GDM1 (cell line): ENCODE measurements at regions not wholly inside any gene's neighbourhood (a gene's known extent, or its start where the extent isn't known, plus 50 kb on each side); places are given as distances from the start of the nearest gene placed in this dataset.
"Not testable (repeated sequence)": the region's sequence is repeated elsewhere in the genome, so short reads cannot be mapped to it uniquely, and the experiment has no call there.

Experiments
- DNase-seq: peaks from one replicate; lab custom pipeline; 2025; lab: John Stamatoyannopoulos, UW

DNA sequence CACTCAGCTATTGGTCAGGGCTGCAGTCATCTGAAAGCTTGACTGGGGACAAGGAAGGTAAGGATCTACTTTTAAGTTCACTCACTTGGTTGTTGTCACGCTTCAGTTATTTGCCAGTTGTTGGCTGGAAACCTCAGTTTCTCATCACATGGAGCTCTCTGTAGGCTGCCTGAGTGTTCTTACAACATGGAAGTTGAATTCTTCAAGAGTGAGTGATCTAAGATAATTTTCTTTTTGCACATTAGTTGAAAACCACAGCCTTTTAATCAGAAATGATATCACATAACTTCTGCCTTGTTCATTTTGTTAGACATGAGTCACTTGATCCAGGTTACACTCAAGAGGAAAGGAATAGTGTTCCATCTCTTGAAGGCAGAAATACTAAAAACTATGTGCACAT is 552.7 kb downstream of the RAPGEF2 start:
- no peak for DNase-seq

DNA sequence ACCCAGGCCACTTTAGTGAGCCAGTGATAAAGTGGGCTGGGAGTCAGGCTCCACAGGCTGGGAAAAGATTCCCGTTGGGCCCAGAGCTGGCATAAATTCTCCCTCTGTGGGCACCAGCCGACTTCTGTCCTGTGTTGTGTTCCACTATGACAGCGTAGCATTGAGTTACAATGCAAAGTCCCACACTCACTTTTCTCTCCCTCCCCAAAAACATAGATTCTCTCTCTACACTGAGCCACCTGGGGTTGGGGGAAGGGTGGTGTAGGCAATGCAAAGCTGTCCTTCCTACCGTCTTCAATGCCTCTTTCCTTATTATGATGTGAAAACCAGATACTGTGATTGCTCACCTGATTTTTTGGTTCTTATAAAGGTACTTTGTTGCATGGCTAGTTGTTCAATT is 566.2 kb downstream of the RAPGEF2 start:
- DNase-seq: no peak

DNA sequence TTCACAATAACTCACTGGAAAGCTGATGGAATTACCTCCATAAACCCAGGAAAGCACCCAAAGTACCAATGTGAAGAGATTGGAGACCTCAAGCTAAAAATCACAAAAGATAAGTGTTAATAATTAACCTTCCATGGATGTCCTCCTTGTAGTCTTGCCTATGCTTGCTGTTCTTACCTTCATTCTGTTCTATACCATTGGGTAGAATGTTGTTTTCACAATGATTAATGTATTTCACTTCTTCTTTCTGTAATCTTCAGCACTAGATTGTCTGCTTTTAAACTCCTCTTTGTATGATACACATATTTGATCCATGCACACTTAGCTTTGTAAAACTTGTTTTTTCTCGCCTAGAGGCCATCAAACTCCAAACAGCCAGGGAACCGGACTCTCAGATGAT is 570.3 kb downstream of the RAPGEF2 start:
- DNase-seq: no peak

DNA sequence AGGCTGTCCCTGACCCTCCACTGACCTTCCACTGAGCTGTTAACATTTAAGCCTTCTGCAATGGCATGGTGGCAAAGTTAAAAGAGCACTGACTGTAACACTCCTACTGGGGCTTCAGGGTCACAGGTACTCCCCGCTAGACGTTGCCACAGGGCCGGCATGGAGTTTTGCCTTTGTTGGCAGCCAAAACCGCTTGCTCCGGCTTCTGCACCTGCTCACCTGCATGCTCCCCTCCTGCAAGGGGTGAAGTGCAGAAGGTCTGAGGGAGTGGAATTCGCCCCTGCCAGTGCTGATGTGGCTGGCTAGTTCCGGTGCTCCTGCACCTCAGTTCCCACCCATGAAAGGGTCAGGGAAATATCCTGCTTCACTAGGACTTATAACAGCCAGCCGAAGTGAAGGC is 571.4 kb downstream of the RAPGEF2 start:
- no peak for DNase-seq

DNA sequence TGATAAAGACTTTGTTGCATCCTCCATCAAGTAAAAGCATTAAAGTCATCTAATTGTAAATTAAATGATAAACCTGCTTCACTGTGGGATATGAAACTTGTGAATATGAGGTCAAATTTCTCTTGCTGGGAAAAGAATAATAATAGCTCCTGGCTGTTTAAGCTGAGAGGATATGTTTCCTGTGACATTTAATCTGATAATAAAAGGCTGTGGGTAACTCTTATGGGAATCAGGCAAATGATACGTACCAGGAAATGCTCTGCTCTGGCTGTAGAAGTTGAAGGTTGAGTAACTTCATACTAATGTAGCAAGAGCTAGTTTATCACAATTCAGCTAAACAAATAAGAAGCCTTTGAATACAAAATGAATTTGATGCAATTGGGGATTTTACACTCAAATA is 574.6 kb downstream of the RAPGEF2 start:
- no peak for DNase-seq

DNA sequence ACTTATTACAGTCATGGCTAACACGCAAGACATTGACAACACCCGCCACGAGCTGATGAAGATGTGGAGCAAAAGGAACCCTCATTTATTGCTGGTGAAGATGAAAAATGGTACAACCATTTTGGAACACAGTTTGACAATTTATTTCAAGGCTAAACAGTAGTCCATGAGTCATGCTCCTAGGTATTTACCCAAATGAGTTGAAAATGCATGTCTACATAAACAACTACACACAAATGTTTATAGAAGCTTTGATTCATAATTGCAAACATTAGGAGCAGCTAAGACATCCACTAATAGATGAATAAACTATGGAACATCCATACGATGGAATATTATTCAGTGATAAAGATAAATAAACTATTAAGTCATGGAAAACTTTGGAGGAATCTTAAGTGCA is 580.1 kb downstream of the RAPGEF2 start:
- DNase-seq: no peak

DNA sequence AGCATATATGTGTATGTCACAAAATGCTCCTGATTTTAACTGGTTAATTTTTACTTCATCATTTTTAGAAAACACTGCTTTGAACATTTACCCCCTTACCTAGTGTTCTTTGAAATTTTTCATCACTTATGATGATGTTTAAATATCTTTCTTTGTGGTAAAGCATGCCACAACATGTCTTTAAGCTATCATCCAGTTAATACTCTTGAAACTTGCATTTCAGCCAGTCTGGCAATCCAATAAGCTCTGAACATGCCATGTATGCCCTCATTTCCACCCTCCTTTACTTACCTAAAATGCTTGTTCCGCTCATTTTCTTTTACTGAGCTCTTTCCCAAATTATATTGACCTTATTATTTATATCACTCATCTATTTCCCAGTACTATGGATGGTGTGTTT is 581.2 kb downstream of the RAPGEF2 start:
- no peak for DNase-seq

DNA sequence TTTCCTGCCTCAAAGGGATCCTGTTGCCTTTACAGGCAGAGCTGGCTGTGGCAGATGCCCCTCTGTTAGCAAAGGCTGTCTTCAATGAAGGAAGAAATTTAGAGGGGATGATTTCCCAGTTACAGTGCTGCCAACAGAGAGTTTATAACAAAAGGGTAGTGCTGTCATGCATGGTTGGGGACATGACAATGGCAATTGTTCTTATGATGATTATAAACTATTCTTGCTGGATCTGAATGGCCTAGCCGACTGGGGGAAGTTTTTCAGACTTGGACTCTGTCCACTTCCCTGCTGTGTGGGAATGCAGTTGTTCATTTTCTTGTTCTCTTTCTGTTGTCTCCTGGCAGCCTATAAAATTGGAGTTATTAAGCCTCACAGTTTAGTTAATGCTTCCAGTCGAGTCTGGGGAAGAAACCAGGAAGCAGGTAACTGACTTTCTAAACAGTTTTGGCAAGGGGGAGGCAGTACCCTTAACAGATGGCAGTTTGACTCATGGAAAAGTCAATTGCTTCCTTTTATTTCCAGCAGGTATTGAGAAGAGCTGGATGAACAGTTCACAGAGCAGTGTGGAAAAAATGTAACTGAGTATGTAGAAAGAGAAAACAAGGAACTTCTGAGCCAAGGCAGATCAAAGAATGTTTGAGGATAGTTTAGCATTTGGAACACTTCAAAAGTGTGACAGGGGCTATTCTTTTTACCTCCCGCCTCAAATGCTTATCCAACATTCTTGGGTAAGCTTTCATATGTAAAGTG is 582.6 kb downstream of the RAPGEF2 start:
- DNase-seq: no peak

DNA sequence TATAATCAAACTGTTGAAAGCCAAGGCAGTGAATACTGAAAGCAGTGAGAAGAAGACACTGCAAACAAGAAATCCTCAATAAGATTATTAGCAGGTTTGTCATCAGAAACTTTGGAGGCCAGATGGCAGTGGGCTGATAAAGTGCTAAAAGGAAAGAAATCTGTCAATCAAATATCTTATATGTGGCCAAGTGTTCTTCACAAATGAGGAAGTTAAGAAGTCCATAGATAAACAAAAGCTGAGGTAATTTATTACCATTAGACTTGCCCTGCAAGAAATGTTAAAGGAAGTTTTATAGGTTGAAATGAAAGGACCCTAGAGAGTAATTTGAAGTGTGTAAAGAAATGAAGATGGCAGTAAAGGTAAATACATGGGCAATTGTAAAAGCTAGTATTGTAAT is 586.6 kb downstream of the RAPGEF2 start:
- DNase-seq: no peak

DNA sequence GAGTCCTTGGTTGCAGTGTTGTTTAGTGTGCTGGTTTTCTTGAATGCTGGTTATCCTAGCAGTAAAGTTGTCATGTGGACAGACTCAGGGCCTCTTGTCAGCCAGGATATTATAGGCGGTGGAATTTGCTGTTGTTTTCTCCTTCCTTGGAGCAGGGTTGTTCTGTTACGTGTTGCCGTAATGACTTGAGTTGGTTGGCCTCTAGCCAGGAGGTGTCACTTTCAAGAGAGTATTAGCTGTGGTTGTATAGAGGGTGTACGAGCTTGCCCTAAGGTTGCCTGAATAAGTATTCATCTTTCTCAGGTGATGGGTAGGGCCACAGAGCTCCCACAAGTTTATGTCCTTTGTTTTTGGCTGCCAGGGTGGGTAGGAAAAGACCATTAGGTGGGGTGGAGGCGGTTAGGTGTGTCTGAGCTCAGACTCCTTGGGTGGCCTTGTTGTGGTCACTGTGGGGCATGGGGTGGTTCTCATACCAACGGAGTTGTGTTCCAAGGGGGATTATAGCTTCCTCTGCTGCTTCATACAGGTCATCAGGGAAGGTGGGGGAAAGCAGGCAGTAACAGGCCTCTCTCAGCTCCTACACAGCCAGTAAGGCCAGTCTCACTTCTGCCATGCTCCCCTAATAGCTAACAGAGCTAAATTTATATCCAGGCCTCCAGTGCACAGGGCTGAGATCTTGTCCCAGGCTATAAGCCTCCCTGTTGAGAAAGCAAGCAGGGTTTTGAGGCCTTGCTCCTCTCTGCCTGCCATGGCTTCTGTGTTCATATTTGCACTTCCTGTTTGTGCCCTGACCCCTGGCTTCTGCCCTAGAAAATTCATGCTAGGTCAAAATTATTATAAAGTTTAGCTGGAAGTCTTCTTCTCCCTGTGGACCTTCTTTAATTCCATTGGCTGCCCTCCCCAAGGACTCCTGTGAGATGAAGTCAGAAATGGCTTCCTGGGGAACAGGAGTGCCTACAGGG is 594.7 kb downstream of the RAPGEF2 start:
- DNase-seq: no peak

DNA sequence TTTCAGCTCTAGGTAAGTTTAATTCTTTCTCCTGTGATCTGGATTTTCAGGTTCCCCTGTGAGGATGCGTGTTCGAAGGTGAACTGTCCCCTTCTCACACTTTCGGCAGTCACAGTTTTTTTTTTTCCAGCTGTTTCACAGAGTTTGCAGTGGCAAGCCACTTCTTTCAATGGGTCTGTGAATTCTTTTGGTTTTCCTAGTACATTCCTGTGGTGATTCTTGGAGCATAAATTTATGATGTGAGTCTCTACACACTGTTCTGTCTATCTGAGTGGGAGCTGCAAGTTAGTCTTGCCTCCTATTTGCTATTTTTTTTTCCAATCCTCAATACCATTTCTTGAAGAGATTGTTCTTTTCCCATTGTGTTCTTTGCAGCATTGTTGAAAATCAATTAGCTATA is 595.5 kb downstream of the RAPGEF2 start:
- DNase-seq: no peak

DNA sequence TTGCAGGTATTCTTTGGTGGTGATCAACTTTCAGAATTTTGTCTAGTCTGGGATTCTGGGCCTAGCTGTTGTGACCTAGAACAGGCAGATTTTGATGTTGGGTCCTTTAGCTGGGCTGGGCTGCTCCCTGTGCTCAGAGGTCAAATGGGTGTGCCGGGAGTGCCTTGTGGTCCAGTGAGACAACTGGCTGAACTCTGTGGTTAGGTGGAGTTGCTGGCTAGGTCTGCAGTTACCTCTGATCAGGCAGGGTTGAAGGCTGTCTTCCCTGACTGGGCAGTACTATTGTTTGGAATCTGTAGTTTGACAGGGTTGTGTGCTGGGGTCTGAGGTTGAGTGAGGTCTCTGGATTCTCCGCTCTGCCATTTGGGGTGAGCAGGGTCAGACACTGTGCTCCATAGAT is 599.3 kb downstream of the RAPGEF2 start:
- no peak for DNase-seq

DNA sequence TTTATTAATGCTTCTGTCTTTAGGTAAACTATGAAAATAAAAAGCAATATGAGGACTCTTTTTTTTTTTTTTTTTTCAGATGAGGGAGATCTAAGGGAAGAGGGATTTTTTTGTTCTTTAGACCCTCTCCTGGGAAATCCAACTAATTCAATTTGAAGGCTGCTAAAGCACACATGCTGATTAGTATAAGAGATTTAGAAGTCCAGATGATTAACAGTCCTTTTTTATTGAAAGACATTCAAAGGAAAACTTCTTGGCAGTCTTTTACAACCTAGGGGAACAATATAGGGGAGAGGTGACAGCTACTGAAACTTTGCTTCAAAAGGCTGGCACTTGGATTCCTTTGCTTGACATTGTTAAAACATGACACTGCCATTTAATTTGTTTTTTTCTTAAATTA is 602.5 kb downstream of the RAPGEF2 start:
- no peak for DNase-seq

DNA sequence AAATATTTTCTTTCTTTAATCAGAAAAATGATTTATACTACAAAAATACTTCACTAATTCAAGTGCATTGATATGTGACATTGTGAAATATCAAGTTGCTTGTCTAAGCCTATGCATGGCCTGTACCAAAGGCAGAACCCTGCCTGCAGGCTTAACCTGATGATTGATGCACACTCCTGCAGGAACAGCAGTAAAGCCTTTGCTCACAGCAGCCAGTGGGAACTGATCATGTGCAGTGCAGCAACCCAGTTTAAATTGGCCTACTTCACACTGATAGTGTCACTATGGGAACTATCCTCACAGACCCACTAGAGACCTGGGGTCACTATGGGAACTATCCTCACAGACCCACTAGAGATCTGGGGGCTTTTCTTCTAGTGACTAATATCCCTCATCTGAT is 603.8 kb downstream of the RAPGEF2 start:
- DNase-seq: no peak

DNA sequence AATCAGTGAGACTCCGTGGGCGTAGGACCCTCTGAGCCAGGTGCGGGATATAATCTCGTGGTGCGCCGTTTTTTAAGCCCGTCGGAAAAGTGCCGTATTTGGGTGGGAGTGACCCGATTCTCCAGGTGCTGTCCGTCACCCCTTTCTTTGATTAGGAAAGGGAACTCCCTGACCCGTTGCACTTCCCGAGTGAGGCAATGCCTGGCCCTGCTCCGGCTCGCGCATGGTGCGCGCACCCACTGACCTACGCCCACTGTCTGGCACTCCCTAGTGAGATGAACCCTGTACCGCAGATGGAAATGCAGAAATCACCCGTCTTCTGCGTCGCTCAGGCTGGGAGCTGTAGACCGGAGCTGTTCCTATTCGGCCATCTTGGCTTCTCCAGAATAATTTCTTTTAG is 612.3 kb downstream of the RAPGEF2 start:
- DNase-seq: not testable (repeated sequence)

DNA sequence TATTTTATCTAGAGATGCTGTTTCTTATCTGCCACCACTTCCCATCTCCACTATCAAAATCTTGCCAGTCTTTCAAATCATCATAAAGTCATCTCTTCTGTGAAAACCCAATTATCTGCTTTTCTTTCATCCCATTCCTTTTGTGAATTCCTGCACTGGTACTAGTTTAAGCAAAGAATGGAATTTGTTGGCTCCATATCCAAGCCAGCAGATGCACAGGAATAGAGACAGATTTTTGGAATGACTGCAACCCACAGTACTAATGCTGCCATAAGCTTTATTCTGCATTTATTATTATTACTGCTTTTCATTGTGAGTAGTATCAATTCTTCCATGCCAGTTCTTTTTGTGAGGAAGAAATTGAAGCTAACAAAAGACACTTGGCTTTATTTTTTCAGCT is 616.7 kb downstream of the RAPGEF2 start:
- no peak for DNase-seq

DNA sequence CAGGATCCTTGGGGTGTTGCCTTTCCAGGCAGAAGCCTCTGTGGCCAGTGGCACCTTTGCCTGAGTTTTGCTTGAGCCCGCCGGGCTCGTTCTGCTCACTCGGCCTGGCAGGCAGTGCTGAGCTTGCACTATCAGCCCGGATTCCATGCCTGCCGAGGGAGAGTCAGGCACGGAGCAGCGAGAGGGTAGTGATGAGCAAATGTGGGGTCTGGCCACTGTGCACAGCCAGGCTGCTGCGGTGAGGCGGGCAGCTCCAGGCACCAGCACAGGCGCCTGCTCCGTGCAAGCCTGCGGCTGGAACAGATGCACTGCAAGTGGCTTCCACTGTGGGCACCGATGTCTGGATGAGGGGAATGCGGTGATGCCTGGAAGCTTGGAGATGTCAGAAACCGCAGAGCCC is 619.2 kb downstream of the RAPGEF2 start:
- no peak for DNase-seq

DNA sequence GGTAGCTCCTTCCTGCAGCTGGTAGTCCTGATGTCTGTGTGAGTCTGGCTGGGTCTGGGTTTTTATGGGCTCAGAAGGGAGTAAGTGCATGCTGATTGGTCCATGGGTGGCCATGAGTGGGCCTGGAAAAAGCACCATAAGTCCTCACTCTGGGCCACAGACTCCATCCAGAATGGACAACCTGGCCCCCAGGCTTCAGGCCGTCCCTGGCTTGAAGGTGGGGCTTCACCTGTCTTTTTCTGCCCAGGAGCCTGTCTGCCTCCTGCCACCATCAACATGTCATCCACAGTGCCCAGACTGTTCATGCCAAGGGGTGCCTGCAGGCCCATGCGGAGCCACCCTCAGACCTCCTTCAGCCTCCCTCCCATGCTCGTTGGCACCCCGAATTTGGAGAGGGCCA is 620.0 kb downstream of the RAPGEF2 start:
- no peak for DNase-seq

DNA sequence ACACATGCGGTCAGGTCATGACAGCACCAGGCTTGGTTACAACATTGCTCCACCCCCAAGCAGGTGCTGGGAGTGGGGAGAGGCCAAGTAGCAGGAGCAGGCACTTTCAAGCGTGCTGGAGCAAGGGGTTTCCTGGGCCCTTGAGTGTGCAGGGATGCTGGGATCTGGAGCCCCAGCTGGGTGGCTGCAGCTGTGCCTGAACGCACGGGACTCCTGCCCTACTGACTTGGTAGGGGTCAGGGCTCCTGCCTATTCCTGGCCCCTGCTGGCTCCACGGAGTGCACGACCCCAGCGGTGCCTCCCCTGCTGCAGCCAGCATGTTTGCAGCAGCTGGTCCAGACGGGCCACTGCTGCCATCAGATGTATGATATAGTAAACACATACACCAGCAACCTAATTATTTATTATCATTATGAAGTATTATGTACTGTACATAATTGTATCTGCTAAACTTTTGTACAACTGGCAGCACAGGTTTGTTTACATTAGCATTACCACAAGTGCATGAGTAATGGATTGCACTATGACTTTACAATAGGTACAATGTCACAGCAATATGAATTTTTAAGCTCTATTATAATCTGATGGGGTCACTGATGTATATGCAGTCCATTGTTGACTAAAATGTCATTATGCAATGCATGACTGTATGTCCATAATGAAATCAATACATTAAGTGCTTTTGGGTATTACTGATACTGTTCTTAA is 620.6 kb downstream of the RAPGEF2 start:
- DNase-seq: no peak

DNA sequence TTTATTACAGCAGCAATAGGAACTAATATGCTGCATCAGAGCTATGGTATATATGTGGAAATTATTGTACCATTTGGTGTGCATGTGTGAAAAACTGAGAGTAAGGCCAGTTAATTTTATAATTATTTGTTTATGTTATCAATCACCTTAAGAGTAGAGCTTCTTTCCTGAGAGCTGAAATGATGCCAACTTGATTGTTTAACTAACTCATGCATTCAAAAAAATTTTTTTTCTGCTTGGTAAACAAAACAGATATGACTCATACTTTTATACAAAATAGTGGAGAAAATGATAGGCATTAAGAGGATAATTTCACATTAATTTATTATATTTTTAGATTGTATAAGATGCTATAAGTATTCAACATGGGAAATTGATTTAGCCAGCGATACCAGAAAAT is 622.7 kb downstream of the RAPGEF2 start:
- no peak for DNase-seq

DNA sequence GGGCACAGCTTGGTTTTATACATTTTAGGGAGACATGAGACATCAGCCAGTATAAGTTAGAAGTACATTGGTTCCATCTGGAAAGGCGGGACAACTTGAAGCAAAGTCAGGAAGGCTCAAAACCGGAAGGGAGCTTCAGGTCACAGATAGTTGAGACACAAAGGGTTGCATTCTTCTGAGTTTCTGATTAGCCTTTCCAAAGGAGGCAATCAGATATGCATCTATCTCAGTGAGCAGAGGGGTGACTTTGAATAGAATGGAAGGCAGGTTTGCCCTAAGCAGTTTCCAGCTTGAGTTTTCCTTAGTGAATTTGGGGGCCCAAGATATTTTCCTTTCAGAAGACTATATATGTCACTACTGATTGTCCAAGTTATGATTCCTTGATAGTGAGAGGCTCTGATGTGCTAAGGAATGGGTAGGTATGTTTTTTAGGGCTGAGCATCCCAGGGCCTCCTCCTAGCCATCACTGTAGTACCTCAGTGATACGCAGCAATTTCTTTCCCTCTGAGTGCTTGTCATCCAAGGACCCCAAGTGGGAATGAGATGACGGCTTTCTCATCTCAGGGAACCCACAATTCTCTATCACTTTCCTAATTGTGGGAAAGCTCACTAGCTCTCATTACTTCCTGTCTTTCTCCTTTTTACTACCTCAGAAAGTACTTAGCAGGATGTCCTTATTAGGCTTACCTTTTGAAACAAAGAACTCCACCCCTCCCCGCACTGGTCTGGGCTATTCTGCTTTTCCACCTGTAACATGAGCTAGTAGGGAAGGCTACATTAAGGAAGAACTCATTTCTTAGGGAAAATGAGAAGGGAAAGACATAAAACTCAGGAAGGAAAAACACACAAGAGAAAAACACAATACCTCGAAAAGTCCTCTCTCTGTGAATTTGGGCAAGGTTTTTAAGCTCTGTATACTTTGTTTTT is 632.7 kb downstream of the RAPGEF2 start:
- no peak for DNase-seq

DNA sequence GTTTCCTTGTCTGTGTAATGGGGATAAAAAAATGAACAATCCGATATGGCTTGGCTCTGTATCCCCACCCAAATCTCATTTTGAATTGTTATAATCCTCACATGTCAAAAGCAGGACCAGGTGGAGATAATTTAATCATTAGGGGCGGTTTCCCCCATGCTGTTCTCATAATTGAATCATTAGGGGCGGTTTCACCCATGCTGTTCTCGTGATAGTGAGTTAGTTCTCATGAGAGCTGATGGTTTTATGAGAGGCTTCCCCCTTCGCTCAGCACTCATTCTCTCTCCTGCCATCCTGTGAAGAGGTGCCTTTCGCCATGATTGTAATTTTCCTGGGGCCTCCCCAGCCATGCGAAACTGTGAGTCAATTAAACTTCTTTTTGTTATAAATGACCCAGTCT is 633.5 kb downstream of the RAPGEF2 start:
- no peak for DNase-seq
